Adrenal gland (tissue), 9 donors: ENCODE measurements at regions not wholly inside any gene's neighbourhood (a gene's known extent, or its start where the extent isn't known, plus 50 kb on each side); places are given as distances from the start of the nearest gene placed in this dataset.
"Not testable (repeated sequence)": the region's sequence is repeated elsewhere in the genome, so short reads cannot be mapped to it uniquely, and the experiment has no call there.

Source experiments
- DNase-seq, 7 donors: peaks; one replicate each; pipeline ENCODE4 v3.0.0-alpha.2; 2019 to 2020
- H3K27ac ChIP-seq, 5 donors: fragments of 200-600 bp; sonication (generic) in 4 of 5; 1 replicate in 3 of 5; 2 replicates in 2 of 5; pipeline versions ENCODE4 v1.5.1 to v1.8.0; 2016 to 2020; ENCODE audit warnings: mild to moderate bottlenecking in 1 of 5
- H3K27me3 ChIP-seq: fragments of 200-600 bp; 2 replicates; pipeline ENCODE4 v1.8.0; 2021
- H3K36me3 ChIP-seq, 2 donors: fragments of 200-600 bp; replicated peaks in 1 of 2; 1 replicate in 1 of 2; 2 replicates in 1 of 2; pipeline versions ENCODE4 v1.5.1 to v1.8.0; 2018 to 2022
- H3K4me1 ChIP-seq, 2 donors: fragments of 200-600 bp; replicated peaks in 1 of 2; 1 replicate in 1 of 2; 2 replicates in 1 of 2; pipeline versions ENCODE4 v1.5.1 to v1.8.0; 2018 to 2021
- H3K4me3 ChIP-seq, 4 donors: fragments of 200-600 bp; sonication (generic) in 3 of 4; one replicate each; pipeline ENCODE4 v1.5.1; 2016 to 2018
- H3K9me3 ChIP-seq, 3 donors: fragments of 200-600 bp; sonication (generic) in 1 of 3; replicated peaks in 1 of 3; 1 replicate in 2 of 3; 2 replicates in 1 of 3; pipeline versions ENCODE4 v1.5.1 to v1.8.0; 2016 to 2021
- POLR2A ChIP-seq, 2 donors: fragments of 450-650 bp; IDR thresholded peaks; one replicate each; pipeline ENCODE4 v1.6.1; 2017; ENCODE audit warnings: antibody characterized with exemption in 2 of 2, mild to moderate bottlenecking in 2 of 2, moderate library complexity in 1 of 2
- WGBS, 4 donors: extraction: QIAGEN DNeasy Blood & Tissue Kit in 2 of 4; methylation state at CpG; one replicate each; pipeline versions ENCODE4 v1.1.5 to v1.1.7; 2013 to 2017; 5-methylcytosine and 5-hydroxymethylcytosine counted together
- intact Hi-C, 2 donors: fragments of 100-400 bp; cut with DNase I; formaldehyde crosslinking; loops; one replicate each; pipeline versions ENCODE4 v1.14.1 to v1.15.0; 2022 to 2023
- TF ChIP-seq, protein P1 (sequence below), 6 experiments: fragments of 450-650 bp in 4 of 6; fragments of 200-600 bp in 2 of 6; sonication (generic) in 1 of 6; IDR thresholded peaks; 1 replicate in 5 of 6; 2 replicates in 1 of 6; pipeline versions ENCODE4 v1.5.1 to v1.8.0; 2016 to 2021; ENCODE audit warnings: antibody characterized with exemption in 6 of 6, mild to moderate bottlenecking in 2 of 6, moderate library complexity in 1 of 6
- donor health status: healthy with polysubstance abuse.
- donor health status: Bipolar disorder and iron deficiency.
- donor health status: DM: yes; HTN: yes; CAD: no.
- donor health status: DM: no; HTN: no; CAD: no.
- donor health status: DM: no; HTN: no; CAD: no.

- 83 to 88% (median 85%) methylated on average over 3 of the region's 3 CpGs for WGBS, 4 donors
- no peak overlapping the region for H3K27ac ChIP-seq
- no peaks in the 10 kb centered on the region for H3K4me1 ChIP-seq
- H3K27me3 ChIP-seq, result no peaks in the 10 kb centered on the region
- no peaks in the 10 kb centered on the region for H3K9me3 ChIP-seq
- no peaks in the 10 kb centered on the region for H3K36me3 ChIP-seq
- intact Hi-C loops, result no loop called here
- no peak for TF ChIP-seq POLR2A (IDR thresholded peaks at IDR 0.05)
- TF ChIP-seq, protein P1, sequence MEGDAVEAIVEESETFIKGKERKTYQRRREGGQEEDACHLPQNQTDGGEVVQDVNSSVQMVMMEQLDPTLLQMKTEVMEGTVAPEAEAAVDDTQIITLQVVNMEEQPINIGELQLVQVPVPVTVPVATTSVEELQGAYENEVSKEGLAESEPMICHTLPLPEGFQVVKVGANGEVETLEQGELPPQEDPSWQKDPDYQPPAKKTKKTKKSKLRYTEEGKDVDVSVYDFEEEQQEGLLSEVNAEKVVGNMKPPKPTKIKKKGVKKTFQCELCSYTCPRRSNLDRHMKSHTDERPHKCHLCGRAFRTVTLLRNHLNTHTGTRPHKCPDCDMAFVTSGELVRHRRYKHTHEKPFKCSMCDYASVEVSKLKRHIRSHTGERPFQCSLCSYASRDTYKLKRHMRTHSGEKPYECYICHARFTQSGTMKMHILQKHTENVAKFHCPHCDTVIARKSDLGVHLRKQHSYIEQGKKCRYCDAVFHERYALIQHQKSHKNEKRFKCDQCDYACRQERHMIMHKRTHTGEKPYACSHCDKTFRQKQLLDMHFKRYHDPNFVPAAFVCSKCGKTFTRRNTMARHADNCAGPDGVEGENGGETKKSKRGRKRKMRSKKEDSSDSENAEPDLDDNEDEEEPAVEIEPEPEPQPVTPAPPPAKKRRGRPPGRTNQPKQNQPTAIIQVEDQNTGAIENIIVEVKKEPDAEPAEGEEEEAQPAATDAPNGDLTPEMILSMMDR (IDR thresholded peaks at IDR 0.05), result no peak
- no peak overlapping the region for H3K4me3 ChIP-seq
- DNase-seq, result no peak
These were observed 504.6 kb upstream of the SYNCRIP start for GRCh38 chr6:86147311-86147710.

DNA sequence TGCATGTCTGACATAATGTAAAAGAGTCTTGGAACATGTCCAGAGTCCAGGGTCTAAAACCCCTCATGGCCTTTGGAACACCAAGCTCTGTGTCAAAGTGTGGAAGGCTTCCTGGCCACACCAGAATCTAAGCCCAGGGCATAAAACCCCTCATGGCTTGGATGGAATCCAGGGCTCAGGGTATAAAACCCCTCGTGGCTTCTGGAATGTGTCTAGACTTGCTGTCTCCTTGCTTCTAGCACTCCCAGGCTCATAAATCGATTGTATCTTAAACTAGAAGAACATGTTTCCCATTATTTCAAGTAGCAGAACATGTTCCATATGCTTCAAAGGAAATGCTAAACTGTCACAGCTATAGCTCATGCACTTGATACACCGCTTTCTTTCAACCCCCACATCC lies 504.1 kb upstream of the SYNCRIP start:
- H3K27me3 ChIP-seq, H3K27ac ChIP-seq, H3K9me3 ChIP-seq, H3K4me1 ChIP-seq, H3K36me3 ChIP-seq, intact Hi-C loops, H3K4me3 ChIP-seq, DNase-seq: not testable (repeated sequence)
- WGBS, 4 donors, result 62 to 73% (median 64%) methylated on average over 3 of the region's 3 CpGs

DNA sequence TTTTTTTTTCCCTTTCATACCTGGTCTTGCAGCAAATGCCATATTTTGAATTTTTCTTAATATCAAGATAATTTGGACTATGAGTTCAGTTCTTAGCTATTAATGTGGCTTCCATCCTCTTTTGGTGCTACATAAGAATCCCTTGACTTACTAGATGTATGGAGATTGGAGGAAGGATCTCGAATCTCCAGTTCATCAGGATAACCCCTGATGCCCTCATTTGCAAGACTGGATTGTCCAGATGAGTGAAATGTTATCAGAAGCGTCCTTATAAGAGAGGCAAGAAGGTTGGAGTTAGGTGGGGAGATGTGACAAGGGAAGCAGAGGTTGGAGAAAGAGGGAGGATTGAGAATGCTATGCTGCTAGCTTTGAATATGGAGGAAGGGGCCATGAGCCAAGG lies 499.6 kb upstream of the SYNCRIP start:
- DNase-seq, result no peak
- TF ChIP-seq POLR2A (IDR thresholded peaks at IDR 0.05), result no peak
- TF ChIP-seq, protein P1 (IDR thresholded peaks at IDR 0.05), result no peak
- H3K36me3 ChIP-seq, result no peaks in the 10 kb centered on the region
- H3K4me3 ChIP-seq, result no peak overlapping the region
- H3K27me3 ChIP-seq, result no peaks in the 10 kb centered on the region
- H3K4me1 ChIP-seq, result no peaks in the 10 kb centered on the region
- H3K9me3 ChIP-seq, result no peaks in the 10 kb centered on the region
- intact Hi-C loops, result no loop called here
- 51 to 68% (median 64%) methylated on average over 2 of the region's 2 CpGs for WGBS, 4 donors
- H3K27ac ChIP-seq, result no peak overlapping the region

DNA sequence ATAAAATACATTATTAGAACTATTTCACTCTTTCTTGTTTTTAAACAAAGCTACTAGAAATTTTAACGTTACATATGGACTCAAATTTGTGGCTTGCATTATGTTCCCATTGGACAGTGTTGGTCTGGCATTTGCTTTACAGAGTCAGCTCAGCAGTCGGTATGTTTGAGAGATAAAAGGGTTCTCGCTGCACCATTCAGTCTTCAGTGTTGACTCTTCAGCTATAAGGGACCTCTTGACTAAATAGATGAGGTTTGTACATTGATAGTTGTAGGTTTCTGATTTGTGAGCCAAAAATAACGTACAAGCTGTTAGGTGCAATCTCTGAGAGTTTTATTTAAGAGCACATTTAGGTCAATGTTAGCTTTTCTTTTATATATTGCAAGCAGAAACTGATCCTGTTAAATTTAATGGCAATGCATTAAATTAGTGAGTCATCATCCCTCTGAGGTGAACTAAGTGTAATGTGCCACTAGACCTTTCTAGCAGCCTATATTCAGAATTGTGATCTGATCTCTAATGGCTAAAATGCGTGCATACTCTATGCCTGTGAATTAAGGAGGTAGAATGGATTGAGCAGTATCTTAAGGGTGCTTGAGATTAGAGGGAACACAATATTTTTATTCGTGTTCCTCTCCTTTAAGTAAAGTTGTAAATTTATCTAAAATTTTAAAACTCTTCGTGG lies 485.6 kb upstream of the SYNCRIP start:
- Histone ChIP-seq H3K27me3 (no peaks in the 10 kb centered on the region), H3K27ac (no peak overlapping the region), H3K9me3 (peaks cover 0 to 3% (median 0%) of the 10 kb centered on the region in 3 donors), H3K4me3 (no peak overlapping the region), H3K36me3 (no peaks in the 10 kb centered on the region), H3K4me1 (no peaks in the 10 kb centered on the region)
- no peak for DNase-seq
- intact Hi-C loops, result no loop called here
- TF ChIP-seq POLR2A (IDR thresholded peaks at IDR 0.05), result no peak
- TF ChIP-seq, protein P1 (IDR thresholded peaks at IDR 0.05), result no peak
- 62 to 71% (median 65%) methylated on average over 7 of the region's 7 CpGs for WGBS, 4 donors

GRCh38 chr6:86122086-86122485 lies 479.4 kb upstream of the SYNCRIP start:
- H3K9me3 ChIP-seq, result no peaks in the 10 kb centered on the region
- H3K4me3 ChIP-seq, result no peak overlapping the region
- no peak for DNase-seq
- H3K4me1 ChIP-seq, result no peaks in the 10 kb centered on the region
- intact Hi-C loops, result no loop called here
- TF ChIP-seq, protein P1 (IDR thresholded peaks at IDR 0.05), result no peak
- no peak for TF ChIP-seq POLR2A (IDR thresholded peaks at IDR 0.05)
- no peaks in the 10 kb centered on the region for H3K27me3 ChIP-seq
- H3K36me3 ChIP-seq, result no peaks in the 10 kb centered on the region
- H3K27ac ChIP-seq, result no peak overlapping the region
